Naive thymus-derived CD4-positive, alpha-beta T cell (primary cell): ENCODE measurements at regions not wholly inside any gene's neighbourhood (a gene's known extent, or its start where the extent isn't known, plus 50 kb on each side); places are given as distances from the start of the nearest gene placed in this dataset.
"Not testable (repeated sequence)": the region's sequence is repeated elsewhere in the genome, so short reads cannot be mapped to it uniquely, and the experiment has no call there.

Experiments used
- ATAC-seq: fragments of 150-1000 bp; cut with Tn5 transposase; 2 replicates; pipeline ENCODE4 v1.10.0; 2021; ENCODE audit warnings: mild to moderate bottlenecking, moderate library complexity
- CTCF ChIA-PET: fragments of 350-600 bp; sonication (Branson Sonifier 250); formaldehyde crosslinking; loops from one replicate; lab custom pipeline; 2021; ENCODE audit warnings: antibody characterized with exemption; lab: Charles Lee
- POLR2A ChIA-PET: fragments of 350-600 bp; sonication (Branson Sonifier 250); formaldehyde crosslinking; loops from one replicate; lab custom pipeline; 2021; ENCODE audit warnings: antibody characterized with exemption, inconsistent platforms; lab: Charles Lee
- DNase-seq, 9 donors: peaks; one replicate each; pipeline versions ENCODE4 v3.0.0 to v3.0.0-alpha.2; 2020 to 2022; ENCODE audit warnings: mixed read lengths in 1 of 9
- H3K27ac ChIP-seq: one replicate; pipeline ENCODE4 v1.7.0; 2013; ENCODE audit warnings: mild to moderate bottlenecking, low read depth, low read length, moderate library complexity
- H3K27me3 ChIP-seq, 2 donors: one replicate each; pipeline ENCODE4 v1.7.0; 2013; ENCODE audit warnings: low read length in 2 of 2, mild to moderate bottlenecking in 2 of 2, moderate library complexity in 2 of 2; ENCODE audit not compliant: control insufficient read depth in 2 of 2, insufficient read depth in 2 of 2
- H3K36me3 ChIP-seq, 3 experiments: 1 replicate in 2 of 3; 2 replicates in 1 of 3; pipeline ENCODE4 v1.7.0; 2013; ENCODE audit warnings: low read length in 3 of 3, mild to moderate bottlenecking in 3 of 3, moderate library complexity in 1 of 3; ENCODE audit not compliant: insufficient read depth in 3 of 3, control insufficient read depth in 2 of 3
- H3K4me1 ChIP-seq, 2 donors: one replicate each; pipeline ENCODE4 v1.7.0; 2013; ENCODE audit warnings: low read length in 2 of 2, mild to moderate bottlenecking in 2 of 2, moderate library complexity in 1 of 2; ENCODE audit not compliant: control insufficient read depth in 2 of 2, insufficient read depth in 2 of 2
- H3K4me3 ChIP-seq: 2 replicates; pipeline ENCODE4 v1.7.0; 2013; ENCODE audit warnings: mild to moderate bottlenecking, low read length
- H3K9me3 ChIP-seq, 3 experiments: 1 replicate in 2 of 3; 2 replicates in 1 of 3; pipeline ENCODE4 v1.7.0; 2013; ENCODE audit warnings: low read length in 3 of 3; ENCODE audit not compliant: control insufficient read depth in 2 of 3
- H3K27ac Mint-ChIP-seq, 9 donors: one replicate each; pipeline ENCODE4 v1.8.0; 2020 to 2022; ENCODE audit warnings: mixed read lengths in 9 of 9, mild to moderate bottlenecking in 8 of 9, moderate library complexity in 5 of 9, inconsistent platforms in 2 of 9
- H3K27me3 Mint-ChIP-seq, 5 donors: one replicate each; pipeline ENCODE4 v1.8.0; 2021 to 2022; ENCODE audit warnings: mixed read lengths in 5 of 5, mild to moderate bottlenecking in 1 of 5
- H3K36me3 Mint-ChIP-seq, 5 donors: one replicate each; pipeline ENCODE4 v1.8.0; 2020 to 2022; ENCODE audit warnings: mixed read lengths in 5 of 5, mild to moderate bottlenecking in 3 of 5, inconsistent platforms in 1 of 5
- H3K4me1 Mint-ChIP-seq, 7 donors: one replicate each; pipeline ENCODE4 v1.8.0; 2020 to 2022; ENCODE audit warnings: mixed read lengths in 7 of 7, mild to moderate bottlenecking in 3 of 7, inconsistent platforms in 1 of 7
- H3K4me3 Mint-ChIP-seq, 10 donors: one replicate each; pipeline ENCODE4 v1.8.0; 2020 to 2022; ENCODE audit warnings: mild to moderate bottlenecking in 10 of 10, mixed read lengths in 10 of 10, moderate library complexity in 6 of 10, inconsistent platforms in 2 of 10
- H3K9me3 Mint-ChIP-seq, 11 donors: one replicate each; pipeline ENCODE4 v1.8.0; 2020 to 2022; ENCODE audit warnings: mixed read lengths in 11 of 11, mild to moderate bottlenecking in 4 of 11, inconsistent platforms in 1 of 11, moderate library complexity in 1 of 11
- intact Hi-C, 2 donors: fragments of 100-400 bp; cut with micrococcal nuclease; formaldehyde crosslinking; loops; one replicate each; pipeline ENCODE4 v1.15.1; 2023

DNA sequence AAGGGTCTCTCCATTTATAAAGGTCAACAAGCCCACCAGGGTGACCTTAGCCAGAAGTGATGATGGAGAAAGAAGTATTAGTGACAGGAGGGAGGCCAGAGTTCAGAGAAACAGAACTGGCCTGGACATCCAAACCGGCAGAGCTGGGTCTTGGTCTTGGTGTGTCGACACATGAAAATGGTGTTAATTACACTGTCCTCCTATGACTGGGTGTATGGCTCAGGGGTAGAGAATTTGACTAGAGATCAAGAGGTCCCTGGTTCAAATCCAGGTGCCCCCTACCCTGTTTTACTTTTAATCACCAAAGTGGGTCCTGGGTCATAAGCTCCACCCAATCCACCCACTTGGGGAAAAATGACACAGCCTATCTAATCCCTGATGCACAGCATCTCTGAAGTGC is 110.6 kb upstream of the ZNF746 start:
- no peak overlapping the region for H3K4me3 Mint-ChIP-seq

DNA sequence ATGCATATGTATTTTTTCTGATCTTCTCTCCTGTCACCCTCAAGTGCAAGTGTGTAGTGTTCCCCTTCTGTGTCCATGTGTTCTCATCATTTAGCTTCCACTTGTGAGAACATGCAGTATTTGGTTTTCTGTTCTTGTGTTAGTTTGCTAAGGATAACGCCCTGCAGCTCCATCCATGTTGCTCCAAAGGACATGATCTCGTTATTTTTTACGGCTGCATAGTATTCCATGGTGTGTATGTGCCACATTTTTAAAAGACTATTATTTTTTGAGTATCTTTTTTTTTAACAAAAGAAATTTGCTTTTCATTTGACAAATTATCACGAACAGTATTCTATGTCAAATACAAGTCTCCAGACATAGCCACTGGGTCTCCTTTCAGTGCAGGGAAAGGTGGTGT is 110.1 kb upstream of the ZNF746 start:
- Mint-ChIP-seq H3K9me3 (no peaks in the 10 kb centered on the region), H3K4me1 (peaks cover 0 to 11% (median 0%) of the 10 kb centered on the region in 7 donors), H3K27me3 (peaks cover 0 to 3% (median 0%) of the 10 kb centered on the region in 5 donors), H3K4me3 (no peak overlapping the region), H3K36me3 (peaks cover 19 to 66% (median 25%) of the 10 kb centered on the region in 5 donors), H3K27ac (no peak overlapping the region)
- ATAC-seq: no peak
- Histone ChIP-seq H3K27me3 (no peaks in the 10 kb centered on the region), H3K36me3 (peaks cover 9 to 63% (median 16%) of the 10 kb centered on the region in 3 experiments), H3K27ac (no peak overlapping the region), H3K9me3 (no peaks in the 10 kb centered on the region), H3K4me3 (no peak overlapping the region), H3K4me1 (no peaks in the 10 kb centered on the region)
- CTCF ChIA-PET: no interaction called here
- POLR2A ChIA-PET: no interaction called here
- intact Hi-C loops: loop anchor here in 1 of 2 donors (1.0 kb wide), 1 partner anchor 22 kb away; no protein-coding TSS in a partner anchor
- no peak for DNase-seq

More for the DNA sequence above, 110.6 kb upstream of the ZNF746 start:
- no peak overlapping the region for H3K27ac Mint-ChIP-seq
- no peaks in the 10 kb centered on the region for H3K9me3 Mint-ChIP-seq
- Histone ChIP-seq H3K4me1 (no peaks in the 10 kb centered on the region), H3K27ac (no peak overlapping the region), H3K36me3 (peaks cover 13 to 68% (median 16%) of the 10 kb centered on the region in 3 experiments), H3K4me3 (no peak overlapping the region), H3K27me3 (no peaks in the 10 kb centered on the region), H3K9me3 (no peaks in the 10 kb centered on the region)
- H3K4me1 Mint-ChIP-seq: peaks cover 0 to 11% (median 0%) of the 10 kb centered on the region in 7 donors
- H3K36me3 Mint-ChIP-seq: peaks cover 22 to 66% (median 26%) of the 10 kb centered on the region in 5 donors
- intact Hi-C loops: loop anchor here in 1 of 2 donors (1.0 kb wide), 1 partner anchor 23 kb away; no protein-coding TSS in a partner anchor
- no peak for ATAC-seq
- ChIA-PET POLR2A (no interaction called here), CTCF (no interaction called here)
- H3K27me3 Mint-ChIP-seq: peaks cover 0 to under 1% (median 0%) of the 10 kb centered on the region in 5 donors
- DNase-seq: no peak

DNA sequence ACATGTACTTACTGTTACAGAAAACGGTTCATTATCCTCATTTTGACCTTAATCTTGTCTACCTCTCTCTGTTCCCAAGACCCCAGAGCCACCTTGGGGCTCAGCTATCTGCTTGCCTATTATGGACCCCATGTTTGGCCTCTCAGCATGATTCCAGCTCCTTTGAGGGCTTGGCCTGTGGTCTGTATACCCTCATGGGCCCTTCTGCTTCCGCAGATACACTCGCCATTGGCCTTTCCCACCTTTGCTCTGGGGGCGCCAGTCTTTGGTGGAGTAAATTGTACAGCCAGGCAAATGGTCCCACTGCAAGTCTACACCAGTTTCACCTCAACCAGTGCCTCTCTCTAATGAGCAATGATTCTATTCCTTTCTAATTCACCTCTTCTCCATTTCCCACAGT is 109.2 kb upstream of the ZNF746 start:
- Histone ChIP-seq H3K9me3 (no peaks in the 10 kb centered on the region), H3K36me3 (peaks cover 5 to 61% (median 14%) of the 10 kb centered on the region in 3 experiments), H3K4me3 (no peak overlapping the region), H3K4me1 (no peaks in the 10 kb centered on the region), H3K27ac (no peak overlapping the region), H3K27me3 (no peaks in the 10 kb centered on the region)
- Mint-ChIP-seq H3K9me3 (peaks cover 0 to under 1% (median 0%) of the 10 kb centered on the region in 11 donors), H3K27me3 (peaks cover 0 to 3% (median 0%) of the 10 kb centered on the region in 5 donors), H3K36me3 (peaks cover 15 to 65% (median 26%) of the 10 kb centered on the region in 5 donors), H3K27ac (no peak overlapping the region), H3K4me3 (no peak overlapping the region), H3K4me1 (peaks cover 2 to 15% (median 3%) of the 10 kb centered on the region in 7 donors)
- intact Hi-C loops: no loop called here
- CTCF ChIA-PET: no interaction called here
- no peak for DNase-seq
- POLR2A ChIA-PET: no interaction called here
- no peak for ATAC-seq

- peaks cover 0 to 2% (median 0%) of the 10 kb centered on the region in 11 donors for H3K9me3 Mint-ChIP-seq
- Histone ChIP-seq H3K27me3 (no peaks in the 10 kb centered on the region), H3K27ac (no peak overlapping the region), H3K9me3 (no peaks in the 10 kb centered on the region), H3K4me1 (peaks cover under 1 to 6% of the 10 kb centered on the region in 2 donors), H3K4me3 (no peak overlapping the region), H3K36me3 (peaks cover 1 to 50% (median 10%) of the 10 kb centered on the region in 3 experiments)
- H3K27me3 Mint-ChIP-seq: peaks cover 0 to 3% (median 0%) of the 10 kb centered on the region in 5 donors
- H3K27ac Mint-ChIP-seq: peak overlapping the region in 6 of 9 donors; percentile 3 to 90 (median 58)
- peaks cover 10 to 26% (median 14%) of the 10 kb centered on the region in 7 donors for H3K4me1 Mint-ChIP-seq
- peaks cover 15 to 66% (median 32%) of the 10 kb centered on the region in 5 donors for H3K36me3 Mint-ChIP-seq
- DNase-seq (no peak), ATAC-seq (no peak)
- ChIA-PET CTCF (no interaction called here), POLR2A (no interaction called here)
- H3K4me3 Mint-ChIP-seq: peak overlapping the region in 2 of 10 donors; percentile 20 to 30
- intact Hi-C loops: no loop called here
Observed at GRCh38 chr7:149605696-149606095, 108.1 kb upstream of the ZNF746 start.

GRCh38 chr7:149604521-149604920 is 106.9 kb upstream of the ZNF746 start:
- peak overlapping the region in 2 of 9 donors; percentile 20 to 54 for H3K27ac Mint-ChIP-seq
- H3K4me3 ChIP-seq: no peak overlapping the region
- peaks cover 15 to 54% (median 32%) of the 10 kb centered on the region in 5 donors for H3K36me3 Mint-ChIP-seq
- ChIA-PET POLR2A (no interaction called here), CTCF (no interaction called here)
- peaks cover 0 to 6% (median 0%) of the 10 kb centered on the region in 5 donors for H3K27me3 Mint-ChIP-seq
- H3K4me3 Mint-ChIP-seq: no peak overlapping the region
- H3K27me3 ChIP-seq: no peaks in the 10 kb centered on the region
- no peak for DNase-seq
- H3K9me3 Mint-ChIP-seq: peaks cover 0 to 2% (median 0%) of the 10 kb centered on the region in 11 donors
- H3K27ac ChIP-seq: no peak overlapping the region
- peaks cover 0 to 40% (median 10%) of the 10 kb centered on the region in 3 experiments for H3K36me3 ChIP-seq
- no peak for ATAC-seq
- H3K4me1 ChIP-seq: peaks cover 12 to 15% of the 10 kb centered on the region in 2 donors
- H3K9me3 ChIP-seq: no peaks in the 10 kb centered on the region
- peaks cover 21 to 38% (median 26%) of the 10 kb centered on the region in 7 donors for H3K4me1 Mint-ChIP-seq
- intact Hi-C loops: no loop called here

- H3K4me3 ChIP-seq: peak overlapping the region; percentile 28
- H3K27me3 Mint-ChIP-seq: not testable (repeated sequence)
- intact Hi-C loops: loop anchor here (1.0 kb wide), 1 partner anchor 24 kb away; no protein-coding TSS in a partner anchor
Observed at GRCh38 chr7:149600669-149601330, 103.2 kb upstream of the ZNF746 start.

More at GRCh38 chr7:149600669-149601330, 103.2 kb upstream of the ZNF746 start:
- Histone ChIP-seq H3K36me3 (peaks cover 0 to 26% (median 0%) of the 10 kb centered on the region in 3 experiments), H3K27ac (peak overlapping the region; percentile 56), H3K4me1 (peaks cover 18 to 22% of the 10 kb centered on the region in 2 donors)
- DNase-seq: peak in 8 of 9 donors; percentile 23 to 61 (median 48)
- ATAC-seq: peak; percentile 85
- not testable (repeated sequence) for H3K27me3 ChIP-seq, H3K9me3 ChIP-seq, H3K9me3 Mint-ChIP-seq
- CTCF ChIA-PET: interaction anchor here (0.7 to 0.8 kb wide), 3 partner anchors 14 to 290 kb away, joined by 3 to 4 read pairs (median 3); no protein-coding TSS in a partner anchor
- H3K27ac Mint-ChIP-seq: peak overlapping the region; percentile 72 to 94 (median 83)
- peaks cover 5 to 47% (median 33%) of the 10 kb centered on the region in 5 donors for H3K36me3 Mint-ChIP-seq
- peaks cover 32 to 46% (median 40%) of the 10 kb centered on the region in 7 donors for H3K4me1 Mint-ChIP-seq
- H3K4me3 Mint-ChIP-seq: peak overlapping the region; percentile 61 to 84 (median 74)
- POLR2A ChIA-PET: interaction anchor here (0.9 to 1.1 kb wide), 2 partner anchors 22 to 179 kb away, joined by 3 to 4 read pairs; no protein-coding TSS in a partner anchor
